ENCODE measurements at regions not wholly inside any gene's neighbourhood (a gene's known extent, or its start where the extent isn't known, plus 50 kb on each side); places are given as distances from the start of the nearest gene placed in this dataset.

DNA sequence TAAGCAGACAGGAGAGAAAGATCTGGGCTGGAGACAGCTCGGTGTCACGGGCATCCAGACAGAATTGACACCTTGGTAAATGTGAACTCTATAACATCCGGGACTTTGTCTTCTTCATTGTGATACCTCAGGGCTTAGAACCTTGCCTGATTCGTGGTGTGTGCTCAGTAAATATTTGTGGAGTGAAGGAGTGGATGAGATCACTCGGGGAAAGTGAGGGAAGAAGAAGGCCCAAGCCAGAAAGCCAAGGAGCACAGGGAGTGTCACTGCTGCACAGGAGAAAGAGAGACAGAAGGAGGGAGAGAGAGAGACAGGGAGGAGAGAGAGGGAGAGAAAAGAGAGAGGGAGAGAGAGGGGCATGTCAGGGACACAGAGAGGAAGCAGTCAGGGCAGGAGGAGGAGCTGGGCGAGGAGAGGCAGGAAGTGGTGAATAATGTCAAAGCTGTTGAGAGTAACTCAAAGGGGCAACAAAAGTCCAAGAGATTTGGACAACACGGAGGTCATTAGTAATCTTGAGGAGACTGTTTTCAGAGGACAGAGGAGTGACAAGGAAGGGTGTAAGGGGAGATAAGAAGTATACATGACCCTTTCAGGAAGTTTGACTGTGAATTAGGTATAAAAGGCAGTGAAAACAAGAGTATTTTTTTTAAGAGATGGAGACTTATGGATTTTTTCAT, 141.6 kb upstream of the MAX start:
- intact Hi-C loops (cut with micrococcal nuclease; ENCODE audit: unreplicated experiment) = no loop called here
- POLR2A ChIA-PET = no interaction called here
- TF ChIP-seq REST (IDR thresholded peaks at IDR 0.05; ENCODE audit: insufficient read depth in 1 of 2, low read depth in 2 of 2, low read length in 1 of 2) (no peak), POLR2AphosphoS5 (IDR thresholded peaks at IDR 0.05; ENCODE audit: low read depth, low read length) (no peak), TCF7L2 (IDR thresholded peaks at IDR 0.05; ENCODE audit: low read depth, low read length) (no peak), SIN3A (IDR thresholded peaks at IDR 0.05; ENCODE audit: borderline replicate concordance, insufficient read depth, low read depth, low read length) (no peak), CTCF (IDR thresholded peaks at IDR 0.05) (no peak)
- no peak overlapping the region for H3K27ac ChIP-seq (ENCODE audit: low read length)
- H3K4me3 ChIP-seq (ENCODE audit: low read depth in 2 of 2, low read length in 2 of 2) = no peak overlapping the region
- CTCF ChIA-PET = no interaction called here
- BruUV-seq (replicated peaks) = no TSS peak
- no peaks in the 10 kb centered on the region for H3K4me1 ChIP-seq (ENCODE audit: control insufficient read depth, insufficient read depth, low read length)
- H3K27me3 ChIP-seq (ENCODE audit: control insufficient read depth, insufficient read depth, low read length) = no peaks in the 10 kb centered on the region
- in situ Hi-C loops (cut with HindIII; ENCODE audit: low pct_unique_long_range_greater_than_20kb, low sequenced_read_pairs) = no loop called here
- no peaks in the 10 kb centered on the region for H3K9me3 ChIP-seq (ENCODE audit: control insufficient read depth, insufficient read depth, low read depth, low read length)
- no peaks in the 10 kb centered on the region for H3K36me3 ChIP-seq (ENCODE audit: control insufficient read depth, insufficient read depth, low read length)
- ATAC-seq (no peak), DNase-seq (ENCODE audit: low read depth, low spot score) (no peak)

DNA sequence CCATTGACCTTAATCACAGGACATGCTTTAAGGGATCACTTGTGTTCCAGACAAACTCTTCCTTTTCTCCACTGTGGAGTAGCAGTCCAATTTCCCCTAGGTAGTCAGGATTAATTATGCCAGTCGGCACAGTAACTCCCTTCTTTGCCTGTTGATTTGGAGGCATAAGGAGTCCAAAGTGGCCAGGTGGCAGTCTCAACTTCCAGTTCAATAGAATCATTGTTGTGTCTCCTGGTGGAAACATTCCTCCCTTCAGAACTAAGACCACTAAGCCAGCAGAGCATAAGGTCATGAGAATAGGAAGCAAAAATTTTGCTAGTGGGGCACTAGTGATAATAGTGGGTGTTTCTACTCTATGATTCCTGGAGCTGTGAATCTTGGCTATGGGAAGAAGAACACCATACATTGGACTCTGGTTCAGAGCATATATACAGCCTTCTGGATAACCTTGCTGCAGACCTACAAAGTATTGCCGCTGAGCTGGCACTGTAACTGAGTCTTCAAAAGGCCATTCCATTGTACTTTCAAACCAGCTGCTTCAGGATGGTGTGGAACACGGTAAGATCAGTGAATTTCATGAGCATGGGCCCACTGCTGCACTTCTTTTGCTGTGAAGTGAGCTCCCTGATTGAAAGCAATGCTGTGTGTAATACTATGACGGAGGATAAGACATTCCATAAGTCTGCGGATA, 147.3 kb upstream of the MAX start:
- in situ Hi-C loops (cut with HindIII; ENCODE audit: low pct_unique_long_range_greater_than_20kb, low sequenced_read_pairs) (no loop called here), intact Hi-C loops (cut with micrococcal nuclease; ENCODE audit: unreplicated experiment) (no loop called here)
- ATAC-seq (no peak), DNase-seq (ENCODE audit: low read depth, low spot score) (no peak)
- ChIA-PET POLR2A (no interaction called here), CTCF (interaction anchor here (0.6 kb wide), 1 partner anchor 263 kb away, joined by 4 read pairs; the partner anchor contains the start of gene FNTB)
- Histone ChIP-seq H3K4me1 (ENCODE audit: control insufficient read depth, insufficient read depth, low read length) (peaks cover under 1% of the 10 kb centered on the region), H3K27ac (ENCODE audit: low read length) (no peak overlapping the region), H3K4me3 (ENCODE audit: low read depth in 2 of 2, low read length in 2 of 2) (no peak overlapping the region), H3K9me3 (ENCODE audit: control insufficient read depth, insufficient read depth, low read depth, low read length) (no peaks in the 10 kb centered on the region), H3K36me3 (ENCODE audit: control insufficient read depth, insufficient read depth, low read length) (no peaks in the 10 kb centered on the region), H3K27me3 (ENCODE audit: control insufficient read depth, insufficient read depth, low read length) (no peaks in the 10 kb centered on the region)
- no TSS peak for BruUV-seq (replicated peaks)
- no peak for TF ChIP-seq TCF7L2 (IDR thresholded peaks at IDR 0.05; ENCODE audit: low read depth, low read length)
- TF ChIP-seq CTCF (IDR thresholded peaks at IDR 0.05) = no peak
- no peak for TF ChIP-seq SIN3A (IDR thresholded peaks at IDR 0.05; ENCODE audit: borderline replicate concordance, insufficient read depth, low read depth, low read length)
- no peak for TF ChIP-seq REST (IDR thresholded peaks at IDR 0.05; ENCODE audit: insufficient read depth in 1 of 2, low read depth in 2 of 2, low read length in 1 of 2)
- no peak for TF ChIP-seq POLR2AphosphoS5 (IDR thresholded peaks at IDR 0.05; ENCODE audit: low read depth, low read length)

Measured in Panc1 (cell line).